HG02870 (cell line): ENCODE measurements at regions not wholly inside any gene's neighbourhood (a gene's known extent, or its start where the extent isn't known, plus 50 kb on each side); places are given as distances from the start of the nearest gene placed in this dataset.

Source experiments
- ATAC-seq: cut with Tn5 transposase; IDR thresholded peaks from one replicate; pipeline ENCODE4 v1.9.1; 2021; ENCODE audit warnings: mild to moderate bottlenecking, moderate library complexity; ENCODE audit not compliant: unreplicated experiment

- ATAC-seq: no peak
Observed at GRCh38 chr16:73847090-73847489, 449.5 kb upstream of the PSMD7 start.

- ATAC-seq: no peak
Observed at GRCh38 chr16:73846356-73846755, 450.3 kb upstream of the PSMD7 start.

- no peak for ATAC-seq
Observed at GRCh38 chr16:73846007-73846330, 450.6 kb upstream of the PSMD7 start.

- ATAC-seq: no peak
Observed at GRCh38 chr16:73845238-73846006, 451.2 kb upstream of the PSMD7 start.

- no peak for ATAC-seq
Observed at GRCh38 chr16:73840728-73841127, 455.9 kb upstream of the PSMD7 start.

GRCh38 chr16:73831220-73831619 is 465.4 kb upstream of the PSMD7 start:
- ATAC-seq: no peak

GRCh38 chr16:73823205-73823849 is 473.3 kb upstream of the PSMD7 start:
- no peak for ATAC-seq

GRCh38 chr16:73817526-73818324 is 478.9 kb upstream of the PSMD7 start:
- ATAC-seq: no peak

- no peak for ATAC-seq
Observed at GRCh38 chr16:73813527-73813926, 483.1 kb upstream of the PSMD7 start.

- no peak for ATAC-seq
Observed at GRCh38 chr16:73804456-73804855, 492.2 kb upstream of the PSMD7 start.

- no peak for ATAC-seq
Observed at GRCh38 chr16:73798471-73798870, 498.1 kb upstream of the PSMD7 start.

- no peak for ATAC-seq
Observed at GRCh38 chr16:73797115-73797514, 499.5 kb upstream of the PSMD7 start.

- ATAC-seq: no peak
Observed at GRCh38 chr16:73796241-73796640, 500.4 kb upstream of the PSMD7 start.

GRCh38 chr16:73794994-73795393 is 501.6 kb upstream of the PSMD7 start:
- ATAC-seq: no peak

- no peak for ATAC-seq
Observed at GRCh38 chr16:73793871-73794437, 502.7 kb upstream of the PSMD7 start.

GRCh38 chr16:73793260-73793659 is 503.4 kb upstream of the PSMD7 start:
- no peak for ATAC-seq

- ATAC-seq: no peak
Observed at GRCh38 chr16:73792199-73793020, 504.2 kb upstream of the PSMD7 start.

GRCh38 chr16:73781297-73781696 is 515.3 kb upstream of the PSMD7 start:
- no peak for ATAC-seq

GRCh38 chr16:73778887-73779286 is 517.7 kb upstream of the PSMD7 start:
- no peak for ATAC-seq

GRCh38 chr16:73775841-73776388 is 520.7 kb upstream of the PSMD7 start:
- ATAC-seq: no peak
